HG02759 (cell line): ENCODE measurements at regions not wholly inside any gene's neighbourhood (a gene's known extent, or its start where the extent isn't known, plus 50 kb on each side); places are given as distances from the start of the nearest gene placed in this dataset.

Source experiments
- ATAC-seq: cut with Tn5 transposase; IDR thresholded peaks from one replicate; pipeline ENCODE4 v1.9.1; 2021; ENCODE audit warnings: mild to moderate bottlenecking, moderate library complexity; ENCODE audit not compliant: unreplicated experiment

DNA sequence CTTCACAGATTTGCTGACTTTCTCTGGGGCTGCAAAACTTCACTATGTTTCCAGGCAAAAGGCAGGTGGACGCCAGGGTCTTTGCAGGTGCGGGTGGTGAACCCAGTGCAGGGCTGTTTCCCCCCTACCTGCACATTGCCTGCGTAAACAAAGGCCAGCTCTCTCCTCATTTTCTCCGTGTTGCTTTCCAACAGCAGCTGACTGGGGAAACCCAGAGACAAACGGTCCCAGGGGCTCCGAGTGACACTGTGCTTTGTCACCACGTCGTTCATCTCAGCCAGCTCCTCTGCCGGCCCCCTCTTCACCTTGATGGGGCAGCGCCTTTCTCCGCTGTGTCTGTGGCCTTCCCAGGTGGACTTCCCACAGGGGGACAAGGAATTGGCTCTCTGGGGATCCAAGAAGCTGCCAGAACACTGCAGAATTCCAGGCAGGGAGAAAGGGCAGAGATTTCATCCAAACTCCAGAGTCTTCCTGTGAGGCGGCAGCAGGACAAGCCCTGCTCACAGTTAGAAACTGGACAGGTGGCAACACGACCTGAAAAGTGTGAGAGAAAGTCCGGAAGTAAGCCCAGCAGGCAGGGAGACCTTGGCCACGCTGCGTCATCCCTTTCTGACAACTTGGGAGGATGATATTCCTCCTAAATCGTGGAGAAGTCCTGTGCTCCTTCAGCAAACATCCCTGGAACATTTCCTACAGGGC is 1493.7 kb downstream of the TBC1D22A start:
- no peak for ATAC-seq

- no peak for ATAC-seq
Observed at GRCh38 chr22:48254311-48254873, 1491.9 kb downstream of the TBC1D22A start.

DNA sequence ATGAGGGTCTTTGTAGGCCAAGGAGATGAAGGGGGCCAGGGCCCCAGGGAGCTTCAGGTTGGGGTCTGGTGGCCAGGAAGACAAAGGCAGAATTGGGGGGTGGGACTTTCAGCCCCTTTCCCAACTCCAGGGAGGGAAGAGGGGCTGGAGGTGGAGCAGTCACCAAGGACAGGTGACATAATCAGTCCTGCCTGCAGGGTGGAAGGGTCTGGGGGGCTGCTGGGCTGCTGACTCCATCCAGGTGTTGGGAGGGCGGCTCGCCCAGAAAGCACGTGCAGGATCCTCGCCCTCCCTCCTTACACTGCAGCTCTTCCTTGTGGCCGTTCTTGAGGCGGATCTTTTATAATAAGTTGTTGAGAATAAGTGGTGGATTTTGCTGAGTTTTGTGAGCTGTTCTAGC is 1491.1 kb downstream of the TBC1D22A start:
- ATAC-seq: no peak

- no peak for ATAC-seq
Observed at GRCh38 chr22:48253136-48253535, 1490.7 kb downstream of the TBC1D22A start.

DNA sequence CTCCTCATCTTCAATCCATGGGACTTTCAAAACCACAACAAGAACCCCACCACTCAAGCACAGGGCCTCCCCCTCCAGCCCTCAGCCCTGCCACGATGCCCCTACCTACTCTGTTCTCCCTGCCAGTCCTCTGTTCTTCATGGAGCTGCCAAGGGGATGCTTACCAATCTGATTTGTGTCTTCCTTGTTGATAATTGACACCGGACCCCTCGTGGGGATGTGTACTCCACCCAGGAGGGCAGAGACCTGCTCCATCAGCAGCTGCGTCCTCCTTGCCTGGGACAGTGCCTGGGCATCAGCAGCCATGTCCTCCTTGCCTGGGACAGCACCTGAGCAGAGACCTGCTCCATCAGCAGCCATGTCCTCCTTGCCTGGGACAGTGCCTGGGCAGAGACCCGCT is 1489.2 kb downstream of the TBC1D22A start:
- no peak for ATAC-seq

DNA sequence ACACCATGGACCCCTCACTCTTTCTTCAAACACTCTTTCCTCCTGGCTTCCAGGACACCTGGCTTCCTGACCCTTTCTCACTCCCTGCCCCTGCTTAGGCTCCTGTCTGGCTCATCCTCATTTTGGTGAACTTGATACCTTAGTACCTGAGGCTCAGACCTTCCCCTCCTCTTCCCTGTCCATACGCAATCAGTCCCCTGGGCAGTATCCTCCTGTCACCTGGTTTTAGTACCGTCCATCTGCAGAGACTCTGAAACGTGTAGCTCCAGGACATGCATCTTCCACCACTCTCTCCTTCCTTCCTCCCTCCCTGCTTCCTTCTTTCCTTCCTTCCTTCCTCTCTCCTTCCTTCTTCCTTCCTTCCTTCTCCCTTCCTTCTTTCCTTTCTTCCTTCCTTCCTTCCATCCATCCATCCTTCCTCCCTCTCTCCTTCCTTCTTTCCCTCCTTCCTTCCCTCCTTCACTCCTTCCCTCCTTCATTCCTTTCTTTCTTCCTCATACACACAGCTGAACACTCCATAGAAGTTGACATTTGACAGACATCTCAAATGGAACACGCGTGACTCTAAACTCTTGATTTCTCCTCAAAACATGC is 1488.6 kb downstream of the TBC1D22A start:
- no peak for ATAC-seq

DNA sequence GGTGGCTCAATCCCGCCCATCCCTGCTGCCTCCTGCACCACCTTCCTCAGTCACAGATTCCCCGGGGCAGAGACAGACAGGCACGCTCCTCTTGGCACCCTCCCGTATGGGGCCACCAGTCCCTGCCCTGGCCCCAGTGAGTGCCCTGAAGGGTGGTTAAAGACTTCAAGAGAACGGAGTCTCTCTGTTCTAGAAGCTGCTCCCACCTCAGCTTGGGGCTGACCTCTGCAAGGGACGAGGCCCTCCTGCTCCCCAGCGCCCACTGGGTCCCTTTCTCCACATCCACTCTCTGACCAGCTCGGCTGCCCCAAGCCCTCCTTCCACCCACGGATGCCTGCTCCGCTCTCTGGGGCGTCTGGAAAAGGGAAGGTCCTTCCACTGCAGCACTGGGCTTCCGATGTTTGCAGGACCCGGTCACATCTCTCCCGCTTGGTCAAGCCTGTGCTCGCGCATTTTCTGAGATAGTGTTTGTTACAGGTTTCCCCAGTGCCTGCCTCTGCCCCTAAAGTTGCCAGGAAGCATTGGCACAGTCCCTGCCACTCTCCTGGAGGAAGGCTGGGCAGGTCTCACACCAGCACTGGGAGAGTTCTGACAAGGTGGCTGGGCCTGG is 1487.9 kb downstream of the TBC1D22A start:
- no peak for ATAC-seq

GRCh38 chr22:48249713-48250268 is 1487.3 kb downstream of the TBC1D22A start:
- no peak for ATAC-seq

- ATAC-seq: no peak
Observed at GRCh38 chr22:48248901-48249455, 1486.5 kb downstream of the TBC1D22A start.

GRCh38 chr22:48247829-48248228 is 1485.4 kb downstream of the TBC1D22A start:
- no peak for ATAC-seq

GRCh38 chr22:48245196-48245485 is 1482.7 kb downstream of the TBC1D22A start:
- ATAC-seq: no peak

GRCh38 chr22:48244388-48245195 is 1482.1 kb downstream of the TBC1D22A start:
- no peak for ATAC-seq

DNA sequence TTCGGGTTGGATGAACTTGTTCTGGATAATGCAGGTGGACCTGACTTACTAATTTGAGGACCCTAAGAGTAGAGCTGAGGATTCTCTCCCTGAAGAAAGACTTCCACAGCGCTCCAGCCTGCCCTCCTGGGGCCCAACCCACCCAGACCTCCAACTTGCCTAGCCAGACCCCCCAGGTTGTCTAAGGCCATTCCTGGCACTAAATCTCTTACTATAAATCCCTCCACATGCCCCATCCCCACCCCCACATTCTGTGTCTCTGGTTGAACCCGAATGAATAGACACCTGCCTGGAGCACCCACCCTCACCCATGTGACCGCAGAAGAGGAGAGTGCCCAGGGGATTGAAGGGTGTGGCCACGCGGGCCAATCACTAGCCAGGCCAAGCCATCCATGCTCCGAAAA is 1480.0 kb downstream of the TBC1D22A start:
- ATAC-seq: no peak

GRCh38 chr22:48241658-48242057 is 1479.2 kb downstream of the TBC1D22A start:
- ATAC-seq: no peak

DNA sequence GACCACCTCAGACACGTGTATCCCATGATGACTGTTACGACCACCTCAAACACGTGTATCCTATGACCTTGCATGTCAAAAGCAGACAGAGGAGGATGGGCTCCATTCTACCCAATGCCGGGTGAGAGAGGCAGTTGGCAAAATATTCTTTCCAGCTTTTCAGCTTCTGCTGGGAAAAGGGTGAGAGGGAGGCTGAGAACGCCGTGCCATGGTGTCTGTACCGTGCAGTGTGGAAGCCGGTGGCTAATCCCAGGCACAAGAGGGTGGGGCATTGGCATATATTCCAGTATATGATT is 1478.4 kb downstream of the TBC1D22A start:
- no peak for ATAC-seq

GRCh38 chr22:48240148-48240934 is 1477.9 kb downstream of the TBC1D22A start:
- ATAC-seq: no peak

- ATAC-seq: no peak
Observed at GRCh38 chr22:48239461-48240147, 1477.2 kb downstream of the TBC1D22A start.

- no peak for ATAC-seq
Observed at GRCh38 chr22:48238966-48239365, 1476.5 kb downstream of the TBC1D22A start.

DNA sequence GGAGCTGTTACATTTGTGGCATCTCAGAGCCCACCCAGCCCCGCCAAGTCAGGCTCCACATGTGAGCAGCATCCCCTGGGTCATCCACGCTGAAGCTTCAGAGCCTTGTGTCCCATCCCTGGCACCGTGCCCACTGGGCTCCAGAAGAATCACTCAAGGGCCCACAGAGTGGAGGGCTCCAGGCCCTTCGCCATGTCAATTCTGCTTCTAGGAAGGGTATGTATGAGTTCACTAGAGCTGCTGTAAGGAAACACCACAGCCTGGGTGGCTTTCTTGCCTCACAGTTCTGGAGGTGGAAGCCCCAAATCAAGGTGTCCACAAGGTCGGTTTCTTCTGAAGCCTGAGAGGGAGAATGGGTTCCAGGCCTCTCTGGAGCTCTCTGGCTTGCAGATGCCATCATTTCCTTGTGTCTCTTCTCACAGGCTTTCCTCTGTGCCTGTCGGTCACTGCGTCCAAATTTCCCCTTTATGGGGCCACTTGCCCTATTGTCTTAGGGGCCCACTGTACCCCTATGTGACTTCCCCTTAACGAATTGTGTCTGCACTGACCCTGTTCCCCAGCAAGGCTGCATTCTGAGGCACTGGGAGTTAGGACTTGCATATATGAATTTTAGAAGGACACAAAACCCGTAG is 1476.0 kb downstream of the TBC1D22A start:
- ATAC-seq: no peak
